Gastrocnemius medialis (tissue), 4 donors: ENCODE measurements at regions not wholly inside any gene's neighbourhood (a gene's known extent, or its start where the extent isn't known, plus 50 kb on each side); places are given as distances from the start of the nearest gene placed in this dataset.

Source experiments
- POLR2A ChIP-seq, 2 donors: fragments of 450-650 bp; IDR thresholded peaks; one replicate each; pipeline ENCODE4 v1.6.1; 2017; ENCODE audit warnings: antibody characterized with exemption in 2 of 2, mild to moderate bottlenecking in 2 of 2, moderate library complexity in 2 of 2
- TF ChIP-seq, protein P1 (sequence below), 5 experiments: fragments of 450-650 bp in 3 of 5; fragments of 200-600 bp in 2 of 5; sonication (generic) in 2 of 5; IDR thresholded peaks in 4 of 5; conservative IDR thresholded peaks in 1 of 5; 1 replicate in 4 of 5; 2 replicates in 1 of 5; pipeline ENCODE4 v1.5.1; 2016 to 2019; ENCODE audit warnings: antibody characterized with exemption in 5 of 5, mild to moderate bottlenecking in 3 of 5, moderate library complexity in 3 of 5

DNA sequence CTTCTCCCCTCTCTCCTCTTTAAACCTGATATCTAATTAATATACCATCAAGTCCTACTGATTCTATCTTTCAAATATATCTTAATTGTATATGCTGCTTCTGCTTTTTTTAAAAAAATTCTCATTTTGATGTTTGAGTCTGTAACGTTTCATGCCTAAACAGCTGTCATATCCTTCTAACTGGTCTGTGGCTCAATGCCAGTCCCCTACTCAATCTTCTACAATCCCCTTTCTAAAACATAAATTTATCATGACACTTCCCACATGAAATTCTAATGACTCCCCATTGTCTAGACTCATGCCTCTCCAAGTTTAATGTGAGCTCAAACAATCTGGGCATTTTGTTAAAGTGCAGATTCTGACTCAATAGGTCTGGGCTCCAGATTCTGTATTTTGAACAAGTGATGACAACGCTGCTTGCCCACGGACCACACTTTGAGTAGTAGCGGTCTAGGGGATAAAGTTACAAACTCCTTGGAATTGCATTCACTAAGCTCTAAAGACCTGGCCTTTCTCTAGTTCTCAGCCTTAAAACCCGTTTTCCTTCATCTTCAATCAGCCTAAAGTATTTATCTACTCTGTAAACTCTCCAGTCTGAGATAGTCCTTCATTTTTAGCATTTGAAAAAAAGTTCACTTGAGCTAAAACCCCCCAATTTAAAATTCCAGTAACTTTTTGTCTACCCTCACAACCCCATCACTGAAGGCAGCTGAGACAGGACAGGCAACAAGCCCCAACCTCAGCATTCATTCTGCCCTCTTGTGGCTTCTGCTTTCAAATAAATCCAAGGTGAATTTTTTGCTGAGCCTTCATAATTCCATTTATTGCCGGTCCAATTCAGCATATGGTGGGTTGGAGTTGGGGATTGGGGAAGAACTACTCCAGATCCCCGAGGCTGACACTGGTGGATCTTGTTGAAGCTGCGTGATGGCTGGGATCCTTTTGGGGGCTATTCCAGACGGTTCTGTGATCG lies 88.1 kb upstream of the THRB start:
- TF ChIP-seq, protein P1, sequence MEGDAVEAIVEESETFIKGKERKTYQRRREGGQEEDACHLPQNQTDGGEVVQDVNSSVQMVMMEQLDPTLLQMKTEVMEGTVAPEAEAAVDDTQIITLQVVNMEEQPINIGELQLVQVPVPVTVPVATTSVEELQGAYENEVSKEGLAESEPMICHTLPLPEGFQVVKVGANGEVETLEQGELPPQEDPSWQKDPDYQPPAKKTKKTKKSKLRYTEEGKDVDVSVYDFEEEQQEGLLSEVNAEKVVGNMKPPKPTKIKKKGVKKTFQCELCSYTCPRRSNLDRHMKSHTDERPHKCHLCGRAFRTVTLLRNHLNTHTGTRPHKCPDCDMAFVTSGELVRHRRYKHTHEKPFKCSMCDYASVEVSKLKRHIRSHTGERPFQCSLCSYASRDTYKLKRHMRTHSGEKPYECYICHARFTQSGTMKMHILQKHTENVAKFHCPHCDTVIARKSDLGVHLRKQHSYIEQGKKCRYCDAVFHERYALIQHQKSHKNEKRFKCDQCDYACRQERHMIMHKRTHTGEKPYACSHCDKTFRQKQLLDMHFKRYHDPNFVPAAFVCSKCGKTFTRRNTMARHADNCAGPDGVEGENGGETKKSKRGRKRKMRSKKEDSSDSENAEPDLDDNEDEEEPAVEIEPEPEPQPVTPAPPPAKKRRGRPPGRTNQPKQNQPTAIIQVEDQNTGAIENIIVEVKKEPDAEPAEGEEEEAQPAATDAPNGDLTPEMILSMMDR (IDR thresholded peaks at IDR 0.05 in 4 of 5, conservative IDR thresholded peaks at IDR 0.05 in 1 of 5) = peak; percentile 20 to 53 (median 41)
- no peak for TF ChIP-seq POLR2A (IDR thresholded peaks at IDR 0.05)
